T-cell (primary cell): ENCODE measurements at regions not wholly inside any gene's neighbourhood (a gene's known extent, or its start where the extent isn't known, plus 50 kb on each side); places are given as distances from the start of the nearest gene placed in this dataset.

Experiments
- ATAC-seq, 4 experiments: fragments of 200-7000 bp in 3 of 4; fragments of 150-1000 bp in 1 of 4; cut with Tn5 transposase; replicated peaks in 1 of 4; 1 replicate in 3 of 4; 2 replicates in 1 of 4; pipeline ENCODE4 v1.10.0; 2021; ENCODE audit warnings: moderate library complexity in 3 of 4, mild to moderate bottlenecking in 2 of 4, moderate number of reproducible peaks in 1 of 4
- CTCF ChIA-PET, 2 donors: fragments of 300-600 bp; sonication (Branson Sonifier 250); formaldehyde crosslinking; loops; one replicate each; lab custom pipeline; 2022; ENCODE audit warnings: antibody characterized with exemption in 2 of 2; lab: Charles Lee
- POLR2A ChIA-PET, 2 donors: fragments of 300-600 bp; sonication (Branson Sonifier 250); formaldehyde crosslinking; loops; one replicate each; lab custom pipeline; 2022; ENCODE audit warnings: antibody characterized with exemption in 2 of 2; lab: Charles Lee
- DNase-seq, 35 experiments: peaks; one replicate each; pipeline versions ENCODE4 v3.0.0 to v3.0.0-alpha.2; 2013 to 2023
- H3K27ac ChIP-seq: one replicate; pipeline ENCODE4 v1.5.1; 2013; ENCODE audit warnings: low read length
- H3K27me3 ChIP-seq, 2 experiments: replicated peaks in 1 of 2; 1 replicate in 1 of 2; 2 replicates in 1 of 2; pipeline versions ENCODE4 v1.6.1 to v1.7.0; 2013; ENCODE audit warnings: low read length in 1 of 2, mixed read lengths in 1 of 2; ENCODE audit not compliant: control insufficient read depth in 2 of 2, insufficient read depth in 2 of 2; ENCODE audit errors: extremely low read depth in 1 of 2
- H3K36me3 ChIP-seq, 2 donors: 1 replicate in 1 of 2; 2 replicates in 1 of 2; pipeline versions ENCODE4 v1.6.1 to v1.7.0; 2013; ENCODE audit warnings: low read length in 1 of 2; ENCODE audit not compliant: control insufficient read depth in 2 of 2, insufficient read depth in 1 of 2; ENCODE audit errors: extremely low read depth in 1 of 2
- H3K4me1 ChIP-seq, 2 experiments: 1 replicate in 1 of 2; 2 replicates in 1 of 2; pipeline versions ENCODE4 v1.6.1 to v1.7.0; 2013; ENCODE audit warnings: low read length in 2 of 2, mixed read lengths in 1 of 2; ENCODE audit not compliant: insufficient read depth in 2 of 2, control insufficient read depth in 1 of 2; ENCODE audit errors: extremely low read depth in 1 of 2
- H3K4me3 ChIP-seq, 2 donors: 1 replicate in 1 of 2; 2 replicates in 1 of 2; pipeline versions ENCODE4 v1.5.1 to v1.7.0; 2013; ENCODE audit warnings: mild to moderate bottlenecking in 2 of 2, low read length in 1 of 2, moderate library complexity in 1 of 2; ENCODE audit not compliant: control insufficient read depth in 1 of 2; ENCODE audit errors: extremely low read depth in 1 of 2
- H3K9me3 ChIP-seq: 2 replicates; pipeline ENCODE4 v1.7.0; 2013
- H3K27ac Mint-ChIP-seq, 2 donors: one replicate each; pipeline ENCODE4 v1.8.0; 2020 to 2021; ENCODE audit warnings: mild to moderate bottlenecking in 2 of 2, mixed read lengths in 2 of 2
- H3K27me3 Mint-ChIP-seq, 2 donors: one replicate each; pipeline ENCODE4 v1.8.0; 2021 to 2022; ENCODE audit warnings: mixed read lengths in 2 of 2
- H3K36me3 Mint-ChIP-seq: one replicate; pipeline ENCODE4 v1.8.0; 2021; ENCODE audit warnings: mixed read lengths
- H3K4me1 Mint-ChIP-seq, 3 donors: one replicate each; pipeline ENCODE4 v1.8.0; 2020 to 2022; ENCODE audit warnings: mixed read lengths in 3 of 3, mild to moderate bottlenecking in 1 of 3
- H3K4me3 Mint-ChIP-seq, 3 donors: one replicate each; pipeline ENCODE4 v1.8.0; 2020 to 2022; ENCODE audit warnings: mild to moderate bottlenecking in 3 of 3, mixed read lengths in 3 of 3, moderate library complexity in 3 of 3
- H3K9me3 Mint-ChIP-seq, 3 donors: one replicate each; pipeline ENCODE4 v1.8.0; 2020 to 2022; ENCODE audit warnings: mixed read lengths in 3 of 3
- WGBS: methylation state at CpG from one replicate; pipeline ENCODE4 v1.1.5; 2013; ENCODE audit warnings: missing lambda C conversion rate; ENCODE audit not compliant: insufficient coverage; 5-methylcytosine and 5-hydroxymethylcytosine counted together

- no peak overlapping the region for H3K27ac ChIP-seq
- POLR2A ChIA-PET: no interaction called here
These were observed 616.1 kb upstream of the ALCAM start for GRCh38 chr3:104750581-104750980.

GRCh38 chr3:104755791-104756190 is 610.9 kb upstream of the ALCAM start:
- Histone ChIP-seq H3K9me3 (no peaks in the 10 kb centered on the region), H3K4me1 (no peaks in the 10 kb centered on the region), H3K27ac (no peak overlapping the region), H3K36me3 (no peaks in the 10 kb centered on the region), H3K27me3 (no peaks in the 10 kb centered on the region), H3K4me3 (no peak overlapping the region)
- no CpG with 5 or more reads among the region's 1 CpG for WGBS
- Mint-ChIP-seq H3K36me3 (no peaks in the 10 kb centered on the region), H3K4me3 (no peak overlapping the region), H3K9me3 (no peaks in the 10 kb centered on the region), H3K4me1 (no peaks in the 10 kb centered on the region), H3K27ac (no peak overlapping the region), H3K27me3 (no peaks in the 10 kb centered on the region)
- ATAC-seq (no peak), DNase-seq (no peak)
- ChIA-PET CTCF (no interaction called here), POLR2A (no interaction called here)

More at GRCh38 chr3:104750581-104750980, 616.1 kb upstream of the ALCAM start:
- no peaks in the 10 kb centered on the region for H3K27me3 ChIP-seq
- H3K9me3 Mint-ChIP-seq: no peaks in the 10 kb centered on the region
- CTCF ChIA-PET: no interaction called here
- no peaks in the 10 kb centered on the region for H3K36me3 ChIP-seq
- no peaks in the 10 kb centered on the region for H3K36me3 Mint-ChIP-seq
- ATAC-seq (no peak), DNase-seq (no peak)
- no peak overlapping the region for H3K4me3 ChIP-seq
- H3K27ac Mint-ChIP-seq: no peak overlapping the region
- H3K4me1 ChIP-seq: no peaks in the 10 kb centered on the region
- no peak overlapping the region for H3K4me3 Mint-ChIP-seq
- WGBS: 70% methylated on average over 2 of the region's 4 CpGs
- no peaks in the 10 kb centered on the region for H3K27me3 Mint-ChIP-seq
- H3K9me3 ChIP-seq: no peaks in the 10 kb centered on the region
- no peaks in the 10 kb centered on the region for H3K4me1 Mint-ChIP-seq

- Histone ChIP-seq H3K4me1 (no peaks in the 10 kb centered on the region), H3K36me3 (no peaks in the 10 kb centered on the region), H3K4me3 (no peak overlapping the region), H3K27me3 (no peaks in the 10 kb centered on the region), H3K27ac (no peak overlapping the region), H3K9me3 (no peaks in the 10 kb centered on the region)
- ATAC-seq (no peak), DNase-seq (no peak)
- Mint-ChIP-seq H3K4me3 (no peak overlapping the region), H3K36me3 (no peaks in the 10 kb centered on the region), H3K27ac (no peak overlapping the region), H3K4me1 (no peaks in the 10 kb centered on the region), H3K9me3 (no peaks in the 10 kb centered on the region), H3K27me3 (no peaks in the 10 kb centered on the region)
- CTCF ChIA-PET: interaction anchor here in 1 of 2 donors (0.5 kb wide), 1 partner anchor 45 kb away, joined by 3 read pairs; no protein-coding TSS in a partner anchor
- POLR2A ChIA-PET: interaction anchor here (0.7 to 0.8 kb wide), 2 partner anchors 38 to 94 kb away, joined by 3 to 5 read pairs; no protein-coding TSS in a partner anchor
These were observed 603.7 kb upstream of the ALCAM start for GRCh38 chr3:104763007-104763406.

GRCh38 chr3:104764496-104764895 is 602.2 kb upstream of the ALCAM start:
- Histone ChIP-seq H3K27ac (no peak overlapping the region), H3K4me3 (no peak overlapping the region), H3K4me1 (no peaks in the 10 kb centered on the region), H3K9me3 (no peaks in the 10 kb centered on the region), H3K27me3 (no peaks in the 10 kb centered on the region), H3K36me3 (no peaks in the 10 kb centered on the region)
- Mint-ChIP-seq H3K27ac (no peak overlapping the region), H3K36me3 (no peaks in the 10 kb centered on the region), H3K4me3 (no peak overlapping the region), H3K4me1 (no peaks in the 10 kb centered on the region), H3K9me3 (no peaks in the 10 kb centered on the region), H3K27me3 (no peaks in the 10 kb centered on the region)
- CTCF ChIA-PET: interaction anchor here in 1 of 2 donors (0.7 kb wide), 1 partner anchor 39 kb away, joined by 4 read pairs; no protein-coding TSS in a partner anchor
- ATAC-seq (no peak), DNase-seq (no peak)
- POLR2A ChIA-PET: interaction anchor here in 1 of 2 donors (0.5 kb wide), 1 partner anchor 1982 kb away, joined by 3 read pairs; no protein-coding TSS in a partner anchor
- no CpG with 5 or more reads among the region's 4 CpGs for WGBS

- Histone ChIP-seq H3K4me3 (no peak overlapping the region), H3K4me1 (no peaks in the 10 kb centered on the region), H3K36me3 (no peaks in the 10 kb centered on the region), H3K27me3 (no peaks in the 10 kb centered on the region), H3K9me3 (no peaks in the 10 kb centered on the region), H3K27ac (no peak overlapping the region)
- DNase-seq (no peak), ATAC-seq (no peak)
- Mint-ChIP-seq H3K27me3 (no peaks in the 10 kb centered on the region), H3K27ac (no peak overlapping the region), H3K36me3 (no peaks in the 10 kb centered on the region), H3K4me1 (no peaks in the 10 kb centered on the region), H3K9me3 (no peaks in the 10 kb centered on the region), H3K4me3 (no peak overlapping the region)
- POLR2A ChIA-PET: no interaction called here
- CTCF ChIA-PET: no interaction called here
- no CpG with 5 or more reads among the region's 3 CpGs for WGBS
These were observed 597.8 kb upstream of the ALCAM start for GRCh38 chr3:104768886-104769285.

- no peaks in the 10 kb centered on the region for H3K36me3 Mint-ChIP-seq
- Histone ChIP-seq H3K27ac (no peak overlapping the region), H3K36me3 (no peaks in the 10 kb centered on the region), H3K27me3 (no peaks in the 10 kb centered on the region), H3K9me3 (no peaks in the 10 kb centered on the region), H3K4me3 (no peak overlapping the region), H3K4me1 (no peaks in the 10 kb centered on the region)
- H3K27ac Mint-ChIP-seq: no peak overlapping the region
- no peaks in the 10 kb centered on the region for H3K4me1 Mint-ChIP-seq
- peaks cover 0 to 4% (median 0%) of the 10 kb centered on the region in 3 donors for H3K9me3 Mint-ChIP-seq
- no peaks in the 10 kb centered on the region for H3K27me3 Mint-ChIP-seq
- DNase-seq (no peak), ATAC-seq (no peak)
- CTCF ChIA-PET: no interaction called here
- 54% methylated on average over 4 of the region's 7 CpGs for WGBS
- POLR2A ChIA-PET: no interaction called here
- no peak overlapping the region for H3K4me3 Mint-ChIP-seq
These were observed 587.4 kb upstream of the ALCAM start for GRCh38 chr3:104779324-104779723.

- Histone ChIP-seq H3K36me3 (no peaks in the 10 kb centered on the region), H3K4me1 (no peaks in the 10 kb centered on the region), H3K27ac (no peak overlapping the region), H3K9me3 (no peaks in the 10 kb centered on the region), H3K4me3 (no peak overlapping the region), H3K27me3 (no peaks in the 10 kb centered on the region)
- CTCF ChIA-PET: no interaction called here
- WGBS: no CpG with 5 or more reads among the region's 2 CpGs
- no peaks in the 10 kb centered on the region for H3K27me3 Mint-ChIP-seq
- no peak overlapping the region for H3K27ac Mint-ChIP-seq
- H3K4me3 Mint-ChIP-seq: no peak overlapping the region
- H3K4me1 Mint-ChIP-seq: no peaks in the 10 kb centered on the region
- peaks cover 0 to 4% (median 0%) of the 10 kb centered on the region in 3 donors for H3K9me3 Mint-ChIP-seq
- H3K36me3 Mint-ChIP-seq: no peaks in the 10 kb centered on the region
- ATAC-seq: no peak
- POLR2A ChIA-PET: no interaction called here
- DNase-seq: no peak
These were observed 585.6 kb upstream of the ALCAM start for GRCh38 chr3:104781112-104781511.
